HG02642 (cell line): ENCODE measurements at regions not wholly inside any gene's neighbourhood (a gene's known extent, or its start where the extent isn't known, plus 50 kb on each side); places are given as distances from the start of the nearest gene placed in this dataset.

Experiments used
- ATAC-seq: cut with Tn5 transposase; IDR thresholded peaks from one replicate; pipeline ENCODE4 v1.9.1; 2021; ENCODE audit warnings: mild to moderate bottlenecking; ENCODE audit not compliant: unreplicated experiment, poor library complexity

DNA sequence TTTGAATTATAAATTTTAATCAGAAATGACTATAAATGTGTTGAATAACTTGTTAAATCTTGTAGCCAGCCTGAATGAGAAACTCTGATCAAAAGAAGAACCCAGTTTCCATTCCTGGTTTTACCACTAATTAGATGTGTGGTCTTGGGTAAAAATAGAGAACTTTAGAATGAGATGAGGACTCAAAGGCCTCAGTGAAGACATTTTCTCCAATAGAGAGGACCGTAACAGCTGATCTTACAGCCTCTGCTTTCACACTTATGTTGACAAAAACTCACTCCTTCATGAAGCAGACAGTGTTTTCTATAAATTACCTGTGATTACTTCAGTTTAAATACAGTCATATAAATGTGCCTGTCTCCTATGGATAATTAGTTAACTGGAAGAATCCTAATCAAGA, 200.1 kb upstream of the MEOX2 start:
- no peak for ATAC-seq

DNA sequence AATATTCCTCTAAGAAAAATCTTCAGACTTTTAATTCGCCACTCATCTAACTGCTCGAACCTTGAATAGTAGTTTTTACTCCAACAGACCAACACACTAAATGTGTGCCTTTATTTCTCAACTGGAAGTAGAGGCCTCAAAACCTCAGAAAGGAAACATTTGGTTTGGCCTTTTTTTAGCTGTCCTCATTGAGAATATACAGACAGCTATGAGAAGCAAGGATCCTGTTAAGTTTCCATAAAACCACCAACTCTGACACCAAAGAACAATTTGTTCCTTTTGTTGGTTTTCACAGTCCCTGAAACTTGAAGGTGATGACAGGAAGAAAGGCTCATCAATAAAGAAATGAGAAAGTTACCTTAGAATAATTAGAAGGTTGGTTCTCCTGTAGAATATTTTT, 199.2 kb upstream of the MEOX2 start:
- no peak for ATAC-seq

- no peak for ATAC-seq
Measured at GRCh38 chr7:15874774-15875173, 188.3 kb upstream of the MEOX2 start.

DNA sequence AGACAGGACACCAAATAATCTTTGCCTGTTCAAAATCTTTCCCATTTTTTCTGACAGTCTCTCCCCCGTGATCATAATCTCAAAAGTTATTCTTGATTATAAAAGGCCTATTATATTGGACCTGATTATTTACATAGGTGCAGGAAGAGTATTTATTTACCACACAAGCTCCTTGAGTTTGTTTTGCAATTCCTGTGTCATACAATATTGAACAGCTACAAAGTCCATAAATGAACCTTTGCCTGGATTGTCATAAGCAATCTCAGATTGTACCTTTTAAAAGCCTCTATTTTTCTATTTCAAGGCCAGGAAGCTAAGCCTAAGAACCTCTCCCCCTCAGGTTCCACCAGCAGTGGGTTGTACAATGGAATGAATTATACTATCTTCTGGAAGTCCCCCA, 183.9 kb upstream of the MEOX2 start:
- no peak for ATAC-seq

- ATAC-seq: no peak
Measured at GRCh38 chr7:15867441-15867840, 181.0 kb upstream of the MEOX2 start.

GRCh38 chr7:15866753-15867152, 180.3 kb upstream of the MEOX2 start:
- ATAC-seq: no peak

DNA sequence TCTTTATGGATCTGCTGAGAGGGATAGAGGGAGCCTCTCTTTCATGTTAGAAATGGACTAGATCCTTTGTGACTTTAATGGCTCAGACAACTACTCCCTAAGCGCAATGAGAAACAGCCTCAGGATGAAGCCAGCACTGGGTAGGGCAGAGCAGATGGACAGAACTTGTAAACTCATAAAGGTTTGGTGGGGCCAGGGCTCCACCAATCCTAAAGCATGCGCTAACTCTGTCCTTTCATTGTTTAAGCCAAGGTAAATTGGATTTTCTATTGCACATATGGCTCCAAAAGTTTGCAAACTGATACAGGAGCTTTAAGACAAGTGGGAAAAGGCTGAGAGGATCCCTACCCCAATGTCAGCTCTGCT, 178.1 kb upstream of the MEOX2 start:
- ATAC-seq: no peak

DNA sequence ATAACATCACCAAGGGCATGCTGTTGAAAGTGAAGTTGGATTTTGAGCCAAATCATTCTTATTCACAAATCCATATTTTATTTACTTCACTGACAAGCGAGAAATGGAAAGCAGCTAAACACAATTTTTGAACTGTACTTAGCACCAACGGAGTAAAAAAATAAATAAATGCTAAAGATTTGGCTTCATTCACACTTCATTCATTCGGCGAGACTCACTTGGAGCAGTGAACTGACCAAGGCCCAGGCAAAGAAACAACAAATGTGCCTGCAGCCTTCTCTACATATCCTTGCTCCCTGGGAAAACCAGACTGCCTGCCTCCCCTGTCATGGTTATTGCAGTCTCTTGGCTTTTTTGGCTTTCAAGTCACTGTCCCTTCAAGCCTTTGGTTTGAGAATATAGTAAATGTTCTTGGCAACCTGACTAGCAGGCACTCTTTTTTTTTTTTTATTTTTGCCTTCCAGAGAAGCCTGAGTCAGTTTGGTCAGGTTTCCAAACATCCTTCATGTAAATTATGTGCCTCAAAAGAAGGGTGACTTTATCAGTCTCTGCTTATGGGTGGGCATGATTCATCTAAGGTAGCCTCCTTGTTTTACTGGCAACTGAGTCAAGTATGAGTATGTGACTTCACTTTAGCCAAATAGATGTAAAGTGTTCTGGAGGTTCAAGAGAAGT, 177.6 kb upstream of the MEOX2 start:
- no peak for ATAC-seq

DNA sequence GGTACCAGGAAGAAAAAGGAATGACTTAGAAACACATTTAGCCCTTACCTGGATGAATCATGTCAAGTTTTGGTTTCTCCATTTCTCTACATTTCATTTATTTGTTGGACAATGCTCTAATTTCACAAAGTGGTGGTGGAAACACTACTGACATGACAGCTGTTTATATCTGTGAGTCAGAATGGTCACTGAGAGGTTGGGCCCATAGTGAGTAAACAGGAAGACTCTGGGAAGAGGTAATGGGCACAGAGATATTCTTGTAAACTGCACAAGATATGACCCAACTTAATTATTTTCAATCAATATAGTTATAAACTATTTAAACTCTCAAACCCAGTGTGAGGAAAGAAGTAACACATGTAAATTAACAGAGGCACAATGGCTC, 176.3 kb upstream of the MEOX2 start:
- no peak for ATAC-seq

- no peak for ATAC-seq
Measured at GRCh38 chr7:15862016-15862780, 175.7 kb upstream of the MEOX2 start.

DNA sequence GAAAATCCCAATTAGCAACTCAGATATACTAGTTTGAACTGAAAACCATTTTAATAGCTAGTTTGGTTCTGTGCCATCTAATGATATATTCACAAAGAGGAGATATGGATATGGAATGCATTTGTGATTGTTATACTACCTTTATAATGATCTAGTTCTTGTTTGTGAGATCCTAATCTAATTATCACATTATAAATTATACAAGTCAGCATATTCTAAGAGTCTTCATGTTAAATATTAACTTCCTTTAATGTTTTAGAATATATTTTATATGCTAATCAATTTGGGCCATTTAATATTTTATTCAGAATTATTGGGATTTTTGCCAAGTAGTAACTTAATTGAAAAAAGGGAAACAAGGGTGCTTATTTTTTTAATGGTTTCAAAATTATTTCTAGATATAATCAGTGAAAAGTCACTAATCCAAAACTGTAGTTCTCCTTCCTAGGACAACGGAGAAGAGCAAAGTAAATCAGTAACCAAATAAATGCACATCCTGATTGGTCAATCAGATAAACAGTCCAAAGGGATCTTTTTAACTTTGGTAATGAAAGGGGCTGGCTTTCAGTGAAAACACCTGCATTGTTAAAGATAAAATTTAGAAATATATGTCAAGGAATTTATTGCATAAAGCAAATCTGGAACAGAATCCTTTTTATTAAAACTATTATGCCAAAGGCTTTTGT, 173.9 kb upstream of the MEOX2 start:
- ATAC-seq: no peak

GRCh38 chr7:15857026-15857425, 170.5 kb upstream of the MEOX2 start:
- no peak for ATAC-seq

GRCh38 chr7:15856311-15856710, 169.8 kb upstream of the MEOX2 start:
- no peak for ATAC-seq

GRCh38 chr7:15855525-15856109, 169.1 kb upstream of the MEOX2 start:
- no peak for ATAC-seq

GRCh38 chr7:15854841-15855524, 168.5 kb upstream of the MEOX2 start:
- ATAC-seq: no peak

DNA sequence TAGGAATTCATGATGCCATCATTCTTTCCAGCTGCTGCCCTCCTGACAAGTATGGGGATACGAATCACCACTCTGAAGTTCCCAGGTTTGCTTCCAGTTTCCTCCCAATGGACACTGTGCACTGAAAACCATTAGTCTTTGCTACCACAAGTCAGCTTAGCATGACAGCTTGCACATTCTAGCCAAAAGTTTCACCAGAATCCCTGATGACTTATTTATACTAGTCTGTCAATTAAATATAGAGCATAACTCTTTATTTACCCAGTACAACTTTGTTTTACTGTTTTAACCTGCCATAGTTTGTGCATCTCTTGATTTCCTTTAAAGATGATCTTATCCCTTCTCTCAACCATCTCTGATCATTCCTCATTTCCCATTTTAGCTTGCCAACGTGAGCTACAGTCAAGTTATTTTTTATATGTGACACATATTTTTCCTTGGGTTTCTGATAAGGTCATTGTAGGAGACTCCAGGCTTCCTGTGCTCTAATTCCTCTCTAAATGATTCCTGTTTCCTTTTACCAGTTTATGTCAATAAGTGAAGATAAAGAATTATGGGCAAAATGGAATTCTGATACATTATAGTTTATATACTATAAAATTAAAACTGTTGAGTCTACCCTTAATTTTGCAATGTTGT, 167.5 kb upstream of the MEOX2 start:
- ATAC-seq: no peak

DNA sequence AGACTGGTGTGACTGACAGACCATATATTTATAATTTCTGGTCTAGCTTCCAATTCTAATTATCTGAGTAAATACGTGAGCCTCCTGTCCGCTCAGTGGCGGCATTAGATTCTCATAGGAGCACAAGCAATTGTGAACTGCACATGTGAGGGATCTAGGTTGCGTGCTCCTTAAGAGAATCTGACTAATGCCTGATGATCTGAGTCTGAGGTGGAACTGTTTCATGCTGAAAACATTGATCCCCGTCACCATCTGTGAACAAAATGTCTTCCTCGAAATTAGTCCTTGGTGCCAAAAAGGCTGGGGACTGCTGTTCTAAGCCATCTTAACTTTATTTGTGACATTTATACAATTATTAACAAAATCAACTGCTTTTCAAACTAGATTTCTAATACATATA, 164.7 kb upstream of the MEOX2 start:
- no peak for ATAC-seq

DNA sequence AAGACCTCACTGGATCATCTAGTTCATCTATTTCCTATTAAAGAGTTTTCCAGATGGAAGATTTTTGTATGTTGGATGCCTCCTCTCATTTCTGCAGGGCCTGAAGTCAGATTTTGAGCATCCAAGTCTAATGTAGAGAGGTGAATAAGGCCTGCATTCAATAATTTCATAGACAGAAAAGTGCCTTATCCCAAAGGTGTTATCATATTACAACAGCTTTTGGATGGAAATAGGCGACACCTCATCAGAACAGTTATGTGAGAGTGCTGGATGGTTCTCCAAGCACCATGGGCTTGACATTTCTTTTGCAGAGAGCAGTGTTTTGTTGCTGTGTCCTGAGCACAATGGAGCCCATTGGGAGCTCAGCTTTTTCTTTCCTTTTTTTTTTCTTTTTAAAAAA, 162.4 kb upstream of the MEOX2 start:
- no peak for ATAC-seq

DNA sequence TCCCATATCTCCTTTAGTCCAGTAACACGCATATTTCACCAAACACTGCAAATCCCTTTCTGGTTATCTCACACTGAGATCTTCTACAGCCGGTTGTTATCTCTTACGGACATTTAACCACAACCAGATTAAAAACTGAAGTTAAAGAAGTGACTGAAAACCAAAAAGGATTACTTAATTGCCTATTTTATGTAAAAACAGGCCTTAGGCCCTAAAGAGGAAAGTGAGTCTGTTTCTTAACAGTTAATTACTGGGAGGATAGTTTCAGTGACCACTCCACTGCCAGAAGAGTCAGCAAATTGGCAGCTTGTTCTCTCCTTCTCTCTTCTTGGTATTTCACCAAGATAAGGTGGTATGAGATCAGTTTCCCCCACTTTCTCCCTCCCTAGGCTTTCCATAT, 161.9 kb upstream of the MEOX2 start:
- no peak for ATAC-seq

DNA sequence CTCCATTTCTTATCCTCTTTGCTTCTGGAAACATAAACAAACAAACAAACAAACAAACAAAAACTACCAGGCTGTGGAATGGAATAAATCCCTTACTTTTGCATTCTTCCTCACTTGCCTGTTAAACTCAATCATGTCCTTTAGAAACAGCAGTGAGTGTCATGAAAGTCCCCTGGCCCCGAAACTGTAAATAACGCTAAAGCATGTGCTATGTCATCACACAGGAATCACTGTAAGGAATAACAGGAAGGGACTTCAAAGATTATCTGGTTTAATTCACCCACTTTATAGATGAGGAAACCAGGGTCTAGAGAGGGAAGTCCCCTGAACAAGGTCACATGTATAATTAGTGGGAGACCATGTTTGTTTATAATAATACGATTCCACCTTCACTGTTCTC, 159.4 kb upstream of the MEOX2 start:
- no peak for ATAC-seq
